ENCODE measurements at regions not wholly inside any gene's neighbourhood (a gene's known extent, or its start where the extent isn't known, plus 50 kb on each side); places are given as distances from the start of the nearest gene placed in this dataset.

- TF ChIP-seq EZH2 (IDR thresholded peaks at IDR 0.05; ENCODE audit: insufficient read depth, poor library complexity, severe bottlenecking), result no peak
- TF ChIP-seq EZH2phosphoT487 (IDR thresholded peaks at IDR 0.05; ENCODE audit: insufficient read depth, low read depth), result no peak
Measured at GRCh38 chr3:116821371-116821770, 111.8 kb downstream of the TUSC7 start.

Measured in GM23248 (cell line).